IMR-90 (cell line): ENCODE measurements at regions not wholly inside any gene's neighbourhood (a gene's known extent, or its start where the extent isn't known, plus 50 kb on each side); places are given as distances from the start of the nearest gene placed in this dataset.

ENCODE experiments used
- ATAC-seq: fragments of 200-7000 bp; cut with Tn5 transposase; 2 replicates; pipeline ENCODE4 v1.9.1; 2020; ENCODE audit warnings: low read depth, mild to moderate bottlenecking, moderate library complexity
- BruUV-seq: library from RNA; stranded (reverse); fragments of 400-500 nt; replicated peaks from 2 replicates; lab custom pipeline; 2021; lab: Mats Ljungman, UMichigan
- CTCF ChIA-PET: fragments of 300-600 bp; formaldehyde crosslinking; extraction: SDS; loops from one replicate; lab custom pipeline; 2021; ENCODE audit warnings: antibody characterized with exemption; lab: Yijun Ruan, JAX
- POLR2A ChIA-PET: fragments of 300-600 bp; sonication (Branson Sonifier 250); formaldehyde crosslinking; loops from one replicate; lab custom pipeline; 2022; ENCODE audit warnings: antibody characterized with exemption; ENCODE audit not compliant: unreplicated experiment; lab: Charles Lee
- DNase-seq: peaks from one replicate; pipeline ENCODE4 v3.0.0; 2013
- H2AFZ ChIP-seq: replicated peaks from 2 replicates; pipeline ENCODE3; 2013; ENCODE audit warnings: low read length, mild to moderate bottlenecking; ENCODE audit not compliant: poor library complexity
- H2AK5ac ChIP-seq: 2 replicates; pipeline ENCODE4 v1.6.1; 2013; ENCODE audit warnings: low read depth, low read length, inconsistent platforms
- H2AK9ac ChIP-seq: replicated peaks from 2 replicates; pipeline ENCODE3; 2013; ENCODE audit warnings: mild to moderate bottlenecking, low read depth, low read length, moderate library complexity; ENCODE audit not compliant: poor library complexity
- H2BK120ac ChIP-seq: 2 replicates; pipeline ENCODE4 v1.6.1; 2013; ENCODE audit warnings: low read depth, low read length, inconsistent platforms
- H2BK15ac ChIP-seq: 3 replicates; pipeline ENCODE4 v1.6.1; 2013; ENCODE audit warnings: low read depth, low read length, inconsistent platforms
- H2BK20ac ChIP-seq: 2 replicates; pipeline ENCODE4 v1.6.1; 2013; ENCODE audit warnings: low read depth, mild to moderate bottlenecking, inconsistent platforms, low read length, moderate library complexity
- H2BK5ac ChIP-seq: 2 replicates; pipeline ENCODE4 v1.6.1; 2013; ENCODE audit warnings: mild to moderate bottlenecking, low read depth, low read length, inconsistent platforms; ENCODE audit not compliant: poor library complexity, severe bottlenecking
- H3K14ac ChIP-seq: replicated peaks from 2 replicates; pipeline ENCODE4 v1.6.1; 2013; ENCODE audit warnings: low read depth, low read length, inconsistent platforms
- H3K18ac ChIP-seq: 2 replicates; pipeline ENCODE4 v1.6.1; 2013; ENCODE audit warnings: low read depth, low read length, control low read depth
- H3K23ac ChIP-seq: 2 replicates; pipeline ENCODE4 v1.6.1; 2013; ENCODE audit warnings: low read depth, low read length, inconsistent platforms
- H3K27ac ChIP-seq: 2 replicates; pipeline ENCODE4 v1.5.1; 2013; ENCODE audit warnings: mild to moderate bottlenecking, control low read depth, low read length; ENCODE audit not compliant: insufficient read depth
- H3K27me3 ChIP-seq: 2 replicates; pipeline ENCODE4 v1.6.1; 2013; ENCODE audit warnings: low read length; ENCODE audit not compliant: control insufficient read depth, insufficient read depth
- H3K36me3 ChIP-seq: 2 replicates; pipeline ENCODE4 v1.6.1; 2013; ENCODE audit warnings: low read length, mixed read lengths; ENCODE audit not compliant: control insufficient read depth, insufficient read depth
- H3K4ac ChIP-seq: 2 replicates; pipeline ENCODE4 v1.6.1; 2013; ENCODE audit warnings: low read depth, low read length, inconsistent platforms
- H3K4me1 ChIP-seq: 2 replicates; pipeline ENCODE4 v1.6.1; 2013; ENCODE audit warnings: low read length, mixed read lengths; ENCODE audit not compliant: control insufficient read depth, insufficient read depth
- H3K4me2 ChIP-seq: 2 replicates; pipeline ENCODE4 v1.6.1; 2013; ENCODE audit warnings: low read depth, mild to moderate bottlenecking, control low read depth, low read length, moderate library complexity
- H3K4me3 ChIP-seq: 2 replicates; pipeline ENCODE4 v1.5.1; 2013; ENCODE audit warnings: low read depth, mild to moderate bottlenecking, control low read depth, low read length, moderate library complexity; ENCODE audit not compliant: insufficient read depth
- H3K56ac ChIP-seq: 2 replicates; pipeline ENCODE4 v1.6.1; 2013; ENCODE audit warnings: low read length, inconsistent platforms; ENCODE audit not compliant: insufficient read depth; ENCODE audit errors: extremely low read depth
- H3K79me1 ChIP-seq, 2 experiments: 2 replicates each; pipeline ENCODE4 v1.6.1; 2013; ENCODE audit warnings: low read length in 2 of 2, inconsistent platforms in 1 of 2, low read depth in 1 of 2
- H3K9ac ChIP-seq: 2 replicates; pipeline ENCODE4 v1.6.1; 2013; ENCODE audit warnings: low read depth, low read length, control low read depth
- H3K9me1 ChIP-seq: 2 replicates; pipeline ENCODE4 v1.6.1; 2013; ENCODE audit warnings: low read length, inconsistent platforms; ENCODE audit not compliant: insufficient read depth
- H3K9me3 ChIP-seq: 2 replicates; pipeline ENCODE4 v1.6.1; 2013; ENCODE audit warnings: low read length; ENCODE audit not compliant: control insufficient read depth, insufficient read depth
- H4K20me1 ChIP-seq: 2 replicates; pipeline ENCODE4 v1.6.1; 2013; ENCODE audit warnings: low read length, inconsistent platforms; ENCODE audit not compliant: insufficient read depth
- H4K5ac ChIP-seq: 2 replicates; pipeline ENCODE4 v1.6.1; 2013; ENCODE audit warnings: mild to moderate bottlenecking, low read depth, low read length, control low read depth
- H4K8ac ChIP-seq, 2 experiments: 2 replicates each; pipeline ENCODE4 v1.6.1; 2013; ENCODE audit warnings: low read depth in 2 of 2, low read length in 2 of 2, control low read depth in 1 of 2, inconsistent platforms in 1 of 2
- H4K91ac ChIP-seq: 2 replicates; pipeline ENCODE4 v1.6.1; 2013; ENCODE audit warnings: low read depth, low read length, inconsistent platforms; ENCODE audit not compliant: insufficient read depth
- CEBPB ChIP-seq: IDR thresholded peaks from 2 replicates; pipeline ENCODE4 v1.6.1; 2012; ENCODE audit warnings: low read depth, low read length, improper control_type of control experiment
- RAD21 ChIP-seq: IDR thresholded peaks from 2 replicates; pipeline ENCODE4 v1.6.1; 2012; ENCODE audit warnings: low read length, improper control_type of control experiment
- WGBS, 2 experiments: methylation state at CpG; one replicate each; pipeline versions ENCODE4 v1.1.5 to v1.1.7; 2013; ENCODE audit warnings: missing lambda C conversion rate in 2 of 2; ENCODE audit not compliant: insufficient read length in 1 of 2; ENCODE audit errors: extremely low coverage in 2 of 2; 5-methylcytosine and 5-hydroxymethylcytosine counted together
- dilution Hi-C: fragments of 300-500 bp; cut with HindIII; formaldehyde crosslinking; loops from one replicate; pipeline ENCODE4 v1.14.3; 2018; ENCODE audit warnings: low sequenced_read_pairs; ENCODE audit not compliant: unreplicated experiment
- in situ Hi-C: fragments of 300-500 bp; cut with MboI; formaldehyde crosslinking; loops from 3 replicates; pipeline ENCODE4 v1.14.3; 2019; ENCODE audit warnings: low sequenced_read_pairs, inconsistent platforms, mixed read lengths
- intact Hi-C: fragments of 100-400 bp; cut with micrococcal nuclease; formaldehyde crosslinking; loops from 2 replicates; pipeline ENCODE4 v1.10.0; 2022

DNA sequence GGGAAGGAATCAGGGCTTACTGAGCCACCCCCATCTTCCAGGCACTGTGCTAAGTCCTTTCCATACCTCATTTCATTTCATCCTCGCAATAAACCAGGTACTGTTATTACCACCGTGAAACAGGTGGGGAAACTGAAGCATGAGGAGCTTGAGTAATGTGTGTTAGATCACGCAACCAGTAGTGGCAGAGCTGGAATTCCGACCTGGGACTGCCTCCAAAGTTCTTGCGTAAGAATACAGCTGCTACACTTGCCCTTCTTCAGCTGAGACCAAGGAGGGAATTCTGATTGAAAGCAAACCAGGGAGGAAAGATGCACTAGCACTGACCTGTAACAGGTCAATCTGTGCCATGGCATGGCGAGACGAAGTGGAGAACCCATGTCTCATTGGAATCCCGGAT lies 113.4 kb upstream of the MSX2 start:
- Histone ChIP-seq H3K56ac (no peak overlapping the region), H2AK5ac (no peak overlapping the region; the same call in 1 of the 2 replicates), H3K36me3 (no peaks in the 10 kb centered on the region), H3K4me2 (no peak overlapping the region), H3K9ac (no peak overlapping the region), H3K18ac (no peak overlapping the region), H3K23ac (no peak overlapping the region), H4K5ac (no peak overlapping the region), H3K4me1 (peaks cover 5% of the 10 kb centered on the region; the same call in 1 of the 2 replicates), H2BK5ac (no peak overlapping the region), H2BK20ac (no peak overlapping the region; the same call in 1 of the 2 replicates), H3K4ac (no peak overlapping the region), H3K14ac (no peak overlapping the region), H3K27me3 (no peaks in the 10 kb centered on the region), H3K9me3 (0 out of 2 replicates have a peak, but pooled peaks cover 2% of the 10 kb centered on the region), H3K79me1 (no peaks in the 10 kb centered on the region), H3K4me3 (no peak overlapping the region), H4K91ac (peak overlapping the region; percentile 17; the same call in 1 of the 2 replicates), H2AFZ (peak overlapping the region; percentile 73), H4K8ac (no peak overlapping the region), H2BK15ac (peak overlapping the region; percentile 5; the same call in 1 of the 3 replicates), H4K20me1 (no peaks in the 10 kb centered on the region), H3K27ac (no peak overlapping the region), H3K9me1 (no peaks in the 10 kb centered on the region), H2BK120ac (no peak overlapping the region; the same call in 1 of the 2 replicates), H2AK9ac (peak overlapping the region; percentile 44)
- ChIA-PET CTCF (no interaction called here), POLR2A (no interaction called here)
- dilution Hi-C loops: no loop called here
- BruUV-seq: no TSS peak
- intact Hi-C loops: no loop called here
- ATAC-seq (peak; percentile 69), DNase-seq (peak; percentile 75)
- TF ChIP-seq RAD21: no peak
- TF ChIP-seq CEBPB: peak; percentile 93
- in situ Hi-C loops: no loop called here
- WGBS, 2 experiments: 61% methylated on average over 3 of the region's 8 CpGs; no CpG with 5 or more reads in 1 of the 2 experiments
